Upper lobe of left lung (tissue), 4 donors: ENCODE measurements at regions not wholly inside any gene's neighbourhood (a gene's known extent, or its start where the extent isn't known, plus 50 kb on each side); places are given as distances from the start of the nearest gene placed in this dataset.

ENCODE experiments used
- CTCF ChIP-seq, 6 experiments: fragments of 450-650 bp in 4 of 6; fragments of 200-600 bp in 2 of 6; sonication (generic) in 2 of 6; IDR thresholded peaks; one replicate each; pipeline ENCODE4 v1.5.1; 2016 to 2019; ENCODE audit warnings: antibody characterized with exemption in 6 of 6
- EP300 ChIP-seq, 4 donors: sonication (generic); formaldehyde crosslinking; IDR thresholded peaks; one replicate each; pipeline ENCODE4 v1.5.1; 2017; ENCODE audit warnings: antibody characterized with exemption in 4 of 4, control low read depth in 2 of 4
- POLR2A ChIP-seq, 4 donors: fragments of 450-650 bp; IDR thresholded peaks; one replicate each; pipeline ENCODE4 v1.5.1; 2016 to 2017; ENCODE audit warnings: antibody characterized with exemption in 4 of 4, mild to moderate bottlenecking in 2 of 4
- POLR2AphosphoS5 ChIP-seq, 2 donors: sonication (generic); formaldehyde crosslinking; IDR thresholded peaks; one replicate each; pipeline ENCODE4 v1.5.1; 2017; ENCODE audit warnings: antibody characterized with exemption in 2 of 2

- no peak for TF ChIP-seq CTCF (IDR thresholded peaks at IDR 0.05)
- TF ChIP-seq POLR2A (IDR thresholded peaks at IDR 0.05): no peak
- TF ChIP-seq POLR2AphosphoS5 (IDR thresholded peaks at IDR 0.05): no peak
- no peak for TF ChIP-seq EP300 (IDR thresholded peaks at IDR 0.05)
Measured at GRCh38 chr22:48707763-48708557, 1119.7 kb downstream of the BRD1 start.
